Lower leg skin (tissue), 4 donors: ENCODE measurements at regions not wholly inside any gene's neighbourhood (a gene's known extent, or its start where the extent isn't known, plus 50 kb on each side); places are given as distances from the start of the nearest gene placed in this dataset.

Source experiments
- DNase-seq, 2 donors: peaks; one replicate each; pipeline ENCODE4 v3.0.0-alpha.2; 2019; ENCODE audit warnings: low spot score in 2 of 2
- H3K4me3 ChIP-seq: fragments of 200-600 bp; sonication (generic); 2 replicates; pipeline ENCODE4 v1.5.1; 2017; ENCODE audit warnings: mild to moderate bottlenecking, low read depth; ENCODE audit not compliant: poor library complexity, severe bottlenecking
- CTCF ChIP-seq, 3 donors: fragments of 450-650 bp; IDR thresholded peaks; one replicate each; pipeline ENCODE4 v1.5.1; 2016; ENCODE audit warnings: antibody characterized with exemption in 3 of 3, mild to moderate bottlenecking in 3 of 3, moderate library complexity in 2 of 3
- POLR2A ChIP-seq, 2 donors: fragments of 450-650 bp; IDR thresholded peaks; one replicate each; pipeline ENCODE4 v1.6.1; 2016 to 2017; ENCODE audit warnings: antibody characterized with exemption in 2 of 2, mild to moderate bottlenecking in 1 of 2, moderate library complexity in 1 of 2
- WGBS, 2 donors: methylation state at CpG; one replicate each; pipeline ENCODE4 v1.1.5; 2018; 5-methylcytosine and 5-hydroxymethylcytosine counted together
- intact Hi-C: fragments of 100-400 bp; cut with DNase I; formaldehyde crosslinking; loops from one replicate; pipeline ENCODE4 v1.15.0; 2023; ENCODE audit warnings: low total_unique reads

GRCh38 chr2:19574778-19575260, 216.4 kb upstream of the OSR1 start:
- intact Hi-C loops = no loop called here
- TF ChIP-seq POLR2A (IDR thresholded peaks at IDR 0.05) (no peak), CTCF (IDR thresholded peaks at IDR 0.05) (no peak)
- DNase-seq = peak; percentile 38 to 92
- WGBS, 2 donors = 13 to 15% methylated on average over 5 of the region's 5 CpGs
- no peak overlapping the region for H3K4me3 ChIP-seq

GRCh38 chr2:19573784-19574183, 215.4 kb upstream of the OSR1 start:
- TF ChIP-seq CTCF (IDR thresholded peaks at IDR 0.05) (no peak), POLR2A (IDR thresholded peaks at IDR 0.05) (no peak)
- WGBS, 2 donors = 81 to 100% methylated on average over 1 of the region's 1 CpG
- H3K4me3 ChIP-seq = no peak overlapping the region
- intact Hi-C loops = no loop called here
- DNase-seq = no peak

GRCh38 chr2:19571773-19572172, 213.3 kb upstream of the OSR1 start:
- TF ChIP-seq CTCF (IDR thresholded peaks at IDR 0.05) = no peak
- no peak for TF ChIP-seq POLR2A (IDR thresholded peaks at IDR 0.05)
- DNase-seq = no peak
- H3K4me3 ChIP-seq = no peak overlapping the region
- intact Hi-C loops = no loop called here
- 81 to 83% methylated on average over 4 of the region's 4 CpGs for WGBS, 2 donors

GRCh38 chr2:19569300-19569791, 210.9 kb upstream of the OSR1 start:
- 64 to 70% methylated on average over 3 of the region's 3 CpGs for WGBS, 2 donors
- no peak for DNase-seq
- intact Hi-C loops = no loop called here
- no peak overlapping the region for H3K4me3 ChIP-seq
- TF ChIP-seq POLR2A (IDR thresholded peaks at IDR 0.05) (no peak), CTCF (IDR thresholded peaks at IDR 0.05) (no peak)

GRCh38 chr2:19568809-19569208, 210.4 kb upstream of the OSR1 start:
- 96 to 98% methylated on average over 5 of the region's 5 CpGs for WGBS, 2 donors
- DNase-seq = no peak
- intact Hi-C loops = no loop called here
- H3K4me3 ChIP-seq = no peak overlapping the region
- no peak for TF ChIP-seq CTCF (IDR thresholded peaks at IDR 0.05)
- TF ChIP-seq POLR2A (IDR thresholded peaks at IDR 0.05) = no peak

- DNase-seq = no peak
- TF ChIP-seq POLR2A (IDR thresholded peaks at IDR 0.05) = no peak
- TF ChIP-seq CTCF (IDR thresholded peaks at IDR 0.05) = no peak
- H3K4me3 ChIP-seq = no peak overlapping the region
- intact Hi-C loops = no loop called here
Observed at GRCh38 chr2:19560785-19561184, 202.4 kb upstream of the OSR1 start.
